ENCODE measurements at regions not wholly inside any gene's neighbourhood (a gene's known extent, or its start where the extent isn't known, plus 50 kb on each side); places are given as distances from the start of the nearest gene placed in this dataset.

GRCh38 chr10:31644931-31645633 is 283.5 kb downstream of the ARHGAP12 start:
- DNase-seq (ENCODE audit: low read depth in 3 of 3) = no peak

GRCh38 chr10:31642281-31642680 is 286.4 kb downstream of the ARHGAP12 start:
- no peak for DNase-seq (ENCODE audit: low read depth in 3 of 3)

GRCh38 chr10:31635415-31636065 is 293.1 kb downstream of the ARHGAP12 start:
- DNase-seq (ENCODE audit: low read depth in 3 of 3) = no peak

- DNase-seq (ENCODE audit: low read depth in 3 of 3) = no peak
These were observed 293.6 kb downstream of the ARHGAP12 start for GRCh38 chr10:31635009-31635408.

- no peak for DNase-seq (ENCODE audit: low read depth in 3 of 3)
These were observed 297.6 kb downstream of the ARHGAP12 start for GRCh38 chr10:31630861-31631567.

GRCh38 chr10:31625566-31625965 is 303.1 kb downstream of the ARHGAP12 start:
- DNase-seq (ENCODE audit: low read depth in 3 of 3) = no peak

GRCh38 chr10:31624611-31625010 is 304.0 kb downstream of the ARHGAP12 start:
- no peak for DNase-seq (ENCODE audit: low read depth in 3 of 3)

GRCh38 chr10:31623947-31624346 is 304.7 kb downstream of the ARHGAP12 start:
- no peak for DNase-seq (ENCODE audit: low read depth in 3 of 3)

GRCh38 chr10:31623466-31623865 is 304.4 kb downstream of the ZEB1 start:
- no peak for DNase-seq (ENCODE audit: low read depth in 3 of 3)

- DNase-seq (ENCODE audit: low read depth in 3 of 3) = no peak
These were observed 304.0 kb downstream of the ZEB1 start for GRCh38 chr10:31622978-31623377.

GRCh38 chr10:31621733-31622132 is 302.7 kb downstream of the ZEB1 start:
- no peak for DNase-seq (ENCODE audit: low read depth in 3 of 3)

GRCh38 chr10:31620226-31621151 is 301.5 kb downstream of the ZEB1 start:
- no peak for DNase-seq (ENCODE audit: low read depth in 3 of 3)

GRCh38 chr10:31619531-31620061 is 300.6 kb downstream of the ZEB1 start:
- DNase-seq (ENCODE audit: low read depth in 3 of 3) = no peak

GRCh38 chr10:31618541-31619291 is 299.7 kb downstream of the ZEB1 start:
- no peak for DNase-seq (ENCODE audit: low read depth in 3 of 3)

GRCh38 chr10:31617757-31618156 is 298.7 kb downstream of the ZEB1 start:
- DNase-seq (ENCODE audit: low read depth in 3 of 3) = no peak

- DNase-seq (ENCODE audit: low read depth in 3 of 3) = no peak
These were observed 298.1 kb downstream of the ZEB1 start for GRCh38 chr10:31617133-31617532.

- DNase-seq (ENCODE audit: low read depth in 3 of 3) = no peak
These were observed 296.1 kb downstream of the ZEB1 start for GRCh38 chr10:31615129-31615528.

GRCh38 chr10:31614611-31615010 is 295.6 kb downstream of the ZEB1 start:
- no peak for DNase-seq (ENCODE audit: low read depth in 3 of 3)

- no peak for DNase-seq (ENCODE audit: low read depth in 3 of 3)
These were observed 293.1 kb downstream of the ZEB1 start for GRCh38 chr10:31612082-31612481.

GRCh38 chr10:31611161-31611560 is 292.1 kb downstream of the ZEB1 start:
- DNase-seq (ENCODE audit: low read depth in 3 of 3) = no peak

- no peak for DNase-seq (ENCODE audit: low read depth in 3 of 3)
These were observed 288.5 kb downstream of the ZEB1 start for GRCh38 chr10:31607481-31607880.
